ENCODE measurements at regions not wholly inside any gene's neighbourhood (a gene's known extent, or its start where the extent isn't known, plus 50 kb on each side); places are given as distances from the start of the nearest gene placed in this dataset.

- no peak for TF ChIP-seq CTCF (conservative IDR thresholded peaks at IDR 0.05)
- H2BK120ac ChIP-seq (ENCODE audit: low read depth, low read length, poor library complexity, severe bottlenecking): no peak overlapping the region
- H3K79me2 ChIP-seq (ENCODE audit: insufficient read depth, low read length): no peaks in the 10 kb centered on the region
- H2BK15ac ChIP-seq (ENCODE audit: low read depth, low read length): no peak overlapping the region
- no CpG with 5 or more reads among the region's 19 CpGs for WGBS (ENCODE audit: extremely low coverage, insufficient read length, low lambda C conversion rate)
- Mint-ChIP-seq H3K27me3 (ENCODE audit: low read depth) (peaks cover 5% of the 10 kb centered on the region), H3K27ac (peak overlapping the region in 1 of 3 experiments; percentile 65; a peak in 1 of 7 replicates), H3K4me1 (peaks cover 10 to 11% of the 10 kb centered on the region in 2 experiments), H3K36me3 (ENCODE audit: insufficient read depth in 1 of 3, low read depth in 3 of 3) (peaks cover 5 to 11% (median 7%) of the 10 kb centered on the region in 3 experiments), H3K4me3 (no peak overlapping the region), H3K9me3 (peaks cover 10 to 13% of the 10 kb centered on the region in 2 experiments)
- H2BK5ac ChIP-seq (ENCODE audit: insufficient read length, low read length): no peak overlapping the region
- DNase-seq: no peak
- no peak overlapping the region for H3K4me2 ChIP-seq (ENCODE audit: insufficient read depth, insufficient read length, low read length)
- no peaks in the 10 kb centered on the region for H3K27me3 ChIP-seq (ENCODE audit: insufficient read depth, low read length)
- no peaks in the 10 kb centered on the region for H3K9me3 ChIP-seq (ENCODE audit: control insufficient read depth, low read depth, low read length)
- H2AK5ac ChIP-seq (ENCODE audit: insufficient read length, low read length): no peak overlapping the region
- no peak overlapping the region for H3K9ac ChIP-seq (ENCODE audit: extremely low read depth, insufficient read length, low read length)
- no peak overlapping the region for H4K5ac ChIP-seq (ENCODE audit: insufficient read length, low read depth, low read length)
- no peaks in the 10 kb centered on the region for H4K20me1 ChIP-seq (ENCODE audit: control insufficient read depth, insufficient read depth, insufficient read length)
- no peak overlapping the region for H3K18ac ChIP-seq (ENCODE audit: insufficient read length, low read depth, low read length)
- H2BK12ac ChIP-seq (ENCODE audit: insufficient read length, low read depth, low read length): no peak overlapping the region
- H3K23ac ChIP-seq (ENCODE audit: insufficient read length, low read depth, low read length): no peak overlapping the region
- no peak overlapping the region for H4K8ac ChIP-seq (replicated peaks; ENCODE audit: insufficient read length, low read depth, low read length)
- H3K23me2 ChIP-seq (ENCODE audit: insufficient read length, low read depth, low read length, poor library complexity, severe bottlenecking): no peaks in the 10 kb centered on the region
- H3K27ac ChIP-seq (ENCODE audit: insufficient read length, low read depth, low read length): no peak overlapping the region
- no peak overlapping the region for H2BK20ac ChIP-seq (ENCODE audit: low read depth, low read length, poor library complexity, severe bottlenecking)
- no peak overlapping the region for H3T11ph ChIP-seq (ENCODE audit: low read length)
- H4K91ac ChIP-seq (ENCODE audit: insufficient read length, low read depth, low read length): no peak overlapping the region
- H3K14ac ChIP-seq (ENCODE audit: insufficient read depth, low read length): no peak overlapping the region
- no peaks in the 10 kb centered on the region for H3K4me1 ChIP-seq (ENCODE audit: insufficient read depth, low read length)
- H2AFZ ChIP-seq (ENCODE audit: low read length): no peak overlapping the region
- H3K56ac ChIP-seq (ENCODE audit: insufficient read length, low read depth, low read length): no peak overlapping the region
- no peaks in the 10 kb centered on the region for H3K79me1 ChIP-seq (ENCODE audit: insufficient read depth, low read depth, low read length, poor library complexity, severe bottlenecking)
- H3K4ac ChIP-seq (ENCODE audit: low read depth, low read length): no peak overlapping the region
Measured at GRCh38 chr5:73380041-73380440, 68.5 kb downstream of the FOXD1 start.

All from H9 (cell line).